KMS-11 (cell line): ENCODE measurements at regions not wholly inside any gene's neighbourhood (a gene's known extent, or its start where the extent isn't known, plus 50 kb on each side); places are given as distances from the start of the nearest gene placed in this dataset.

ENCODE experiments used
- H2AFZ ChIP-seq: fragments of 200-600 bp; sonication (generic); 2 replicates; pipeline ENCODE4 v1.6.1; 2016; ENCODE audit warnings: antibody characterized with exemption, mixed run types, low read depth
- H3K27ac ChIP-seq: fragments of 200-600 bp; sonication (generic); 2 replicates; pipeline ENCODE4 v1.6.1; 2016; ENCODE audit warnings: mild to moderate bottlenecking, mixed run types
- H3K27me3 ChIP-seq: fragments of 200-600 bp; sonication (generic); 2 replicates; pipeline ENCODE4 v1.6.1; 2017; ENCODE audit warnings: mild to moderate bottlenecking, low read depth, mixed run types, moderate library complexity; ENCODE audit not compliant: insufficient read depth
- H3K36me3 ChIP-seq: fragments of 200-600 bp; sonication (generic); 2 replicates; pipeline ENCODE4 v1.6.1; 2017; ENCODE audit warnings: mild to moderate bottlenecking, mixed run types; ENCODE audit not compliant: insufficient read depth
- H3K4me1 ChIP-seq: fragments of 200-600 bp; sonication (generic); 2 replicates; pipeline ENCODE4 v1.6.1; 2016; ENCODE audit warnings: mild to moderate bottlenecking, low read depth, mixed run types; ENCODE audit not compliant: poor library complexity, severe bottlenecking
- H3K4me2 ChIP-seq: fragments of 200-600 bp; sonication (generic); 2 replicates; pipeline ENCODE4 v1.7.0; 2016; ENCODE audit warnings: mild to moderate bottlenecking, mixed run types
- H3K4me3 ChIP-seq: fragments of 200-600 bp; sonication (generic); IDR thresholded peaks from 2 replicates; pipeline ENCODE4 v1.6.1; 2017; ENCODE audit warnings: low read depth, low read length, mixed read lengths; ENCODE audit not compliant: insufficient read depth
- H3K79me2 ChIP-seq: fragments of 200-600 bp; sonication (generic); 2 replicates; pipeline ENCODE4 v1.6.1; 2016; ENCODE audit warnings: low read depth, mixed run types; ENCODE audit not compliant: insufficient read depth
- H3K9ac ChIP-seq: fragments of 200-600 bp; sonication (generic); 2 replicates; pipeline ENCODE4 v1.6.1; 2016; ENCODE audit warnings: mild to moderate bottlenecking, mixed run types
- H4K20me1 ChIP-seq: fragments of 200-600 bp; sonication (generic); 2 replicates; pipeline ENCODE4 v1.6.1; 2016; ENCODE audit warnings: mild to moderate bottlenecking, mixed run types; ENCODE audit not compliant: insufficient read depth
- CTCF ChIP-seq: fragments of 200-600 bp; sonication (generic); conservative IDR thresholded peaks from 2 replicates; pipeline ENCODE4 v1.6.1; 2017; ENCODE audit warnings: low read depth, mild to moderate bottlenecking, antibody characterized with exemption, low read length, moderate library complexity, mixed read lengths

GRCh38 chr10:128734161-128734560 is 607.9 kb upstream of the MKI67 start:
- Histone ChIP-seq H2AFZ (no peak overlapping the region), H3K9ac (no peak overlapping the region), H3K4me1 (no peaks in the 10 kb centered on the region), H3K4me2 (no peak overlapping the region), H3K27ac (no peak overlapping the region), H3K27me3 (no peaks in the 10 kb centered on the region), H3K79me2 (no peaks in the 10 kb centered on the region), H4K20me1 (no peaks in the 10 kb centered on the region), H3K36me3 (no peaks in the 10 kb centered on the region), H3K4me3 (no peak overlapping the region)
- TF ChIP-seq CTCF, result no peak

GRCh38 chr10:128734734-128735133 is 608.5 kb upstream of the MKI67 start:
- Histone ChIP-seq H3K79me2 (no peaks in the 10 kb centered on the region), H3K27me3 (no peaks in the 10 kb centered on the region), H3K4me3 (no peak overlapping the region), H3K36me3 (no peaks in the 10 kb centered on the region), H3K27ac (no peak overlapping the region), H3K9ac (no peak overlapping the region), H3K4me1 (no peaks in the 10 kb centered on the region), H4K20me1 (no peaks in the 10 kb centered on the region), H2AFZ (no peak overlapping the region), H3K4me2 (no peak overlapping the region)
- TF ChIP-seq CTCF, result no peak

GRCh38 chr10:128735996-128736395 is 609.8 kb upstream of the MKI67 start:
- no peaks in the 10 kb centered on the region for H3K27me3 ChIP-seq
- no peak overlapping the region for H3K9ac ChIP-seq
- no peak overlapping the region for H2AFZ ChIP-seq
- no peak overlapping the region for H3K4me3 ChIP-seq
- H3K27ac ChIP-seq, result no peak overlapping the region
- no peaks in the 10 kb centered on the region for H3K36me3 ChIP-seq
- H3K4me2 ChIP-seq, result no peak overlapping the region
- TF ChIP-seq CTCF, result no peak
- no peaks in the 10 kb centered on the region for H4K20me1 ChIP-seq
- H3K79me2 ChIP-seq, result no peaks in the 10 kb centered on the region
- no peaks in the 10 kb centered on the region for H3K4me1 ChIP-seq

- TF ChIP-seq CTCF, result no peak
- H3K9ac ChIP-seq, result no peak overlapping the region
Observed at GRCh38 chr10:128738386-128738915, 612.2 kb upstream of the MKI67 start.

More at GRCh38 chr10:128738386-128738915, 612.2 kb upstream of the MKI67 start:
- no peak overlapping the region for H3K4me2 ChIP-seq
- no peaks in the 10 kb centered on the region for H3K79me2 ChIP-seq
- H3K27ac ChIP-seq, result no peak overlapping the region
- no peaks in the 10 kb centered on the region for H3K36me3 ChIP-seq
- 0 out of 2 replicates have a peak, but pooled peaks cover 2% of the 10 kb centered on the region for H3K27me3 ChIP-seq
- H3K4me3 ChIP-seq, result no peak overlapping the region
- H3K4me1 ChIP-seq, result no peaks in the 10 kb centered on the region
- no peaks in the 10 kb centered on the region for H4K20me1 ChIP-seq
- no peak overlapping the region for H2AFZ ChIP-seq
